A673 (cell line): ENCODE measurements at regions not wholly inside any gene's neighbourhood (a gene's known extent, or its start where the extent isn't known, plus 50 kb on each side); places are given as distances from the start of the nearest gene placed in this dataset.
"Not testable (repeated sequence)": the region's sequence is repeated elsewhere in the genome, so short reads cannot be mapped to it uniquely, and the experiment has no call there.

Source experiments
- BruUV-seq: library from RNA; stranded (reverse); fragments of 400-500 nt; replicated peaks from 2 replicates; lab custom pipeline; 2021; lab: Mats Ljungman, UMichigan
- CTCF ChIA-PET: fragments of 300-600 bp; sonication (Branson Sonifier 250); formaldehyde crosslinking; loops from one replicate; lab custom pipeline; 2022; ENCODE audit warnings: antibody characterized with exemption; lab: Charles Lee
- POLR2A ChIA-PET: fragments of 300-600 bp; sonication (Branson Sonifier 250); formaldehyde crosslinking; loops from one replicate; lab custom pipeline; 2022; ENCODE audit warnings: antibody characterized with exemption; ENCODE audit not compliant: low non-redundant PET; lab: Charles Lee
- DNase-seq: peaks from one replicate; pipeline ENCODE4 v3.0.0-alpha.2; 2015; ENCODE audit warnings: low spot score
- H3K27ac ChIP-seq: fragments of 200-600 bp; sonication (generic); 2 replicates; pipeline ENCODE4 v1.5.1; 2016; ENCODE audit warnings: mixed run types, low read depth, mild to moderate bottlenecking, mixed read lengths, antibody characterized with exemption, low read length; ENCODE audit not compliant: poor library complexity, severe bottlenecking
- H3K27me3 ChIP-seq: fragments of 200-600 bp; sonication (generic); replicated peaks from 2 replicates; pipeline ENCODE4 v1.6.1; 2017; ENCODE audit warnings: mixed run types, low read depth, mild to moderate bottlenecking, mixed read lengths, antibody characterized with exemption, low read length; ENCODE audit not compliant: insufficient read depth, poor library complexity
- H3K36me3 ChIP-seq: fragments of 200-600 bp; sonication (generic); 2 replicates; pipeline ENCODE4 v1.6.1; 2016; ENCODE audit warnings: mixed run types, mild to moderate bottlenecking, mixed read lengths, antibody characterized with exemption, low read length; ENCODE audit not compliant: insufficient read depth, poor library complexity, severe bottlenecking
- H3K4me1 ChIP-seq: fragments of 200-600 bp; sonication (generic); 2 replicates; pipeline ENCODE4 v1.6.1; 2017; ENCODE audit warnings: mixed run types, mild to moderate bottlenecking, mixed read lengths, antibody characterized with exemption, low read length; ENCODE audit not compliant: insufficient read depth, poor library complexity, severe bottlenecking
- H3K4me3 ChIP-seq: fragments of 200-600 bp; sonication (generic); 2 replicates; pipeline ENCODE4 v1.5.1; 2016; ENCODE audit warnings: low read depth, mixed run types, mild to moderate bottlenecking, mixed read lengths, low read length; ENCODE audit not compliant: poor library complexity, severe bottlenecking
- H3K9me3 ChIP-seq: fragments of 200-600 bp; sonication (generic); 2 replicates; pipeline ENCODE4 v1.6.1; 2016; ENCODE audit warnings: mixed run types, low read depth, mild to moderate bottlenecking, mixed read lengths, antibody characterized with exemption, low read length; ENCODE audit not compliant: poor library complexity, severe bottlenecking
- CTCF ChIP-seq: fragments of 300-800, 200-600 bp; sonication (generic); conservative IDR thresholded peaks from 2 replicates; pipeline ENCODE4 v1.5.1; 2017; ENCODE audit warnings: low read depth, mild to moderate bottlenecking, antibody characterized with exemption, low read length, moderate library complexity, mixed read lengths
- EZH2 ChIP-seq: fragments of 200-600 bp; sonication (generic); IDR thresholded peaks from 2 replicates; pipeline ENCODE4 v1.6.1; 2017; ENCODE audit warnings: borderline replicate concordance, low read depth, mild to moderate bottlenecking, mixed read lengths, antibody characterized with exemption, low read length; ENCODE audit not compliant: poor library complexity, severe bottlenecking
- intact Hi-C: fragments of 100-400 bp; cut with micrococcal nuclease; formaldehyde crosslinking; loops from one replicate; pipeline ENCODE4 v1.10.0; 2022; ENCODE audit not compliant: unreplicated experiment

DNA sequence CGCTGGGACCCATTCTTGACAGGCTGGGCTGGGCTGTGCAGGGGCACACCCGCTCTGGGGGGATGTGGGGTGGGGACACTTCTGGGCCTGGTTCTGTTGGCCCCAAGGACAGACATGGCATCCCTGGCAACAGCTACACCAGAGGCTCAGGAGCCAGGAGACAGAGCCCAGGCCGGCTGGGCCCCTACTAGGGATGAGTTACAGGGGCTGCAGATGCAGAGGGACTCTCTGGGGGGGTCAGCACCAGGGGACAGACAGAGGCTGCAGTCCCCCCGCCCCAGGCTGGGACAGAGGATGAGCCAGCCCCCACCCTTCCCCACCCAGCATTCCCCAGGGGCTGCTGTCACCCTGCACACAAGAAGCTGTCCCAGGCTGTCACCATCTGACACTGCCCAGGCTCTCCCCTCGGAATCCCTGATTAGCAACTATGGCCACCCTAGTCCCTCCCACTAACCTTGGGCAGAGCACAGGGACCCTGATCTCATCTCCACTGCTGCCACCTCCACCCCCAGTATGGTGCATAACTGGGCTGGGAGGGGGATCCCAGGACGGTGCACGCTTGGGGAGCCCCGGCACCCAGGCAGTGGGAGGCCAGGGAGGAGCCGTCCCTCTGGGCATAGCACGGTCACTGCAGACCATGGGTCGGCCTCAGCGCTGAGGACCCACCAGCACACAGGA, 67.5 kb upstream of the TUBA3E start:
- H3K4me3 ChIP-seq, CTCF ChIA-PET, H3K9me3 ChIP-seq, H3K36me3 ChIP-seq, H3K4me1 ChIP-seq, DNase-seq, H3K27ac ChIP-seq, intact Hi-C loops, POLR2A ChIA-PET, BruUV-seq: not testable (repeated sequence)
- H3K27me3 ChIP-seq, result peaks cover 31% of the 10 kb centered on the region

DNA sequence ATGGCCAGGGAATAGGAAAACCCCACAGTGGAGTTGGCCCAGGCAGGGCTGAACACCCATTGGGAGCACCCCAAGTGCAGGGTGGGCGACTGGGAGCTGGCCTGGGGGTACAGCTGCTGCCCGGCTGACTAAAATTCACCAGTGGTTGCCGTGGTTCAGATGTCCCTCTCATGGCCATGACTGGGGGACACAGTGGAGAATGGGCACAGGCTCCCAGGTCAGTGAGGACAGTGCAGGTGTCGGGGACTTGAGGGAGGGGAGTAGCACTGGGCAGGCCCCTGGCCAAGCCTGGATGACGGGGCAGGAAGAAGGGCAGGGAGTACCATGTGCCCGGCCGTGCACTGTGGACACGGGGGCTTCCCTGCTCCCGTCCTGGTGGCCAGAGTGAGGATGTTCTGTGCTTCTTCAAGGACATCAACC, 66.7 kb upstream of the TUBA3E start:
- intact Hi-C loops, H3K27ac ChIP-seq, H3K9me3 ChIP-seq, H3K4me3 ChIP-seq, H3K4me1 ChIP-seq, BruUV-seq, CTCF ChIA-PET, H3K36me3 ChIP-seq, DNase-seq, POLR2A ChIA-PET: not testable (repeated sequence)
- H3K27me3 ChIP-seq, result peaks cover 39% of the 10 kb centered on the region

DNA sequence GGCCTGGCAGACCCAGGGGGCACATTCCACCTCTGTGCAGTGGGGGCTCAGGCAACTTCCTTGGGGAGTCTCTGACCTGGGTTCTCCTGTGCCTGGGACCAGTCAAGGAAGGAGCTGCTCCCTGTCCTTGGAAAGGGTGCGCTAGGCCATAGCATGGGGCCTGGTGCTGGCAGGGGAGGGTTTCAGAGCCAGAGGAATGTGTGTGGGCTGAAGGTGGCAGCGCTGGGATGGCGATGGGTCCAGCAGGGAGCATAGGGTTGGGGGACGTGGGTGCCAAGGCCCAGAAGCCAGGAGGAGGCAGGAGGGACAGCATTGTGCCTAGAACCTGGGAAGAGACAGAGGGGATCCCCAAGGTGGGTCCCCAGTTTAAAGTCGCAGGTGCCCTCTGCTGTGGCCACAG, 66.3 kb upstream of the TUBA3E start:
- POLR2A ChIA-PET, result no interaction called here
- CTCF ChIA-PET, result no interaction called here

GRCh38 chr2:130264046-130264445, 65.8 kb upstream of the TUBA3E start:
- ChIA-PET POLR2A (no interaction called here), CTCF (no interaction called here)
- H3K27ac ChIP-seq, result no peak overlapping the region
- no peaks in the 10 kb centered on the region for H3K4me1 ChIP-seq
- BruUV-seq, result no TSS peak
- TF ChIP-seq EZH2, result no peak
- no peak for TF ChIP-seq CTCF
- intact Hi-C loops, result no loop called here
- no peaks in the 10 kb centered on the region for H3K9me3 ChIP-seq
- DNase-seq, result no peak
- peaks cover 48% of the 10 kb centered on the region for H3K27me3 ChIP-seq
- no peaks in the 10 kb centered on the region for H3K36me3 ChIP-seq
- H3K4me3 ChIP-seq, result no peak overlapping the region

More for the DNA sequence above, 66.3 kb upstream of the TUBA3E start:
- no peaks in the 10 kb centered on the region for H3K36me3 ChIP-seq
- no peaks in the 10 kb centered on the region for H3K4me1 ChIP-seq
- no peak overlapping the region for H3K4me3 ChIP-seq
- intact Hi-C loops, result no loop called here
- no peak for TF ChIP-seq EZH2
- no peak for TF ChIP-seq CTCF
- no TSS peak for BruUV-seq
- DNase-seq, result no peak
- H3K27ac ChIP-seq, result no peak overlapping the region
- peaks cover 43% of the 10 kb centered on the region for H3K27me3 ChIP-seq
- no peaks in the 10 kb centered on the region for H3K9me3 ChIP-seq
